Keratinocyte (primary cell): ENCODE measurements at regions not wholly inside any gene's neighbourhood (a gene's known extent, or its start where the extent isn't known, plus 50 kb on each side); places are given as distances from the start of the nearest gene placed in this dataset.

ENCODE experiments used
- CTCF ChIP-seq, 3 experiments: IDR thresholded peaks in 1 of 3; conservative IDR thresholded peaks in 1 of 3; optimal IDR thresholded peaks in 1 of 3; 2 replicates in 2 of 3; 3 replicates in 1 of 3; pipeline versions ENCODE3 to v1.5.1; 2011; ENCODE audit warnings: low read length in 3 of 3, mild to moderate bottlenecking in 3 of 3, moderate library complexity in 2 of 3, control low read depth in 1 of 3, inconsistent platforms in 1 of 3; ENCODE audit not compliant: insufficient read depth in 2 of 3; ENCODE audit errors: extremely low read depth in 1 of 3
- EZH2 ChIP-seq: IDR thresholded peaks from one replicate; pipeline ENCODE4 v1.6.1; 2012; ENCODE audit warnings: inconsistent platforms, mild to moderate bottlenecking, low read length, moderate library complexity

- TF ChIP-seq CTCF (optimal IDR thresholded peaks at IDR 0.05 in 1 of 3, IDR thresholded peaks at IDR 0.05 in 1 of 3, conservative IDR thresholded peaks at IDR 0.05 in 1 of 3; ENCODE audit: extremely low read depth in 1 of 3, insufficient read depth in 2 of 3, low read length in 3 of 3): no peak
- TF ChIP-seq EZH2: no peak
Measured at GRCh38 chr9:3696368-3696767, 170.6 kb upstream of the RFX3 start.
